NCI-H748 (cell line): ENCODE measurements at regions not wholly inside any gene's neighbourhood (a gene's known extent, or its start where the extent isn't known, plus 50 kb on each side); places are given as distances from the start of the nearest gene placed in this dataset.

Source experiments
- DNase-seq: peaks from one replicate; lab custom pipeline; 2025; ENCODE audit not compliant: unreplicated experiment; lab: John Stamatoyannopoulos, UW

DNA sequence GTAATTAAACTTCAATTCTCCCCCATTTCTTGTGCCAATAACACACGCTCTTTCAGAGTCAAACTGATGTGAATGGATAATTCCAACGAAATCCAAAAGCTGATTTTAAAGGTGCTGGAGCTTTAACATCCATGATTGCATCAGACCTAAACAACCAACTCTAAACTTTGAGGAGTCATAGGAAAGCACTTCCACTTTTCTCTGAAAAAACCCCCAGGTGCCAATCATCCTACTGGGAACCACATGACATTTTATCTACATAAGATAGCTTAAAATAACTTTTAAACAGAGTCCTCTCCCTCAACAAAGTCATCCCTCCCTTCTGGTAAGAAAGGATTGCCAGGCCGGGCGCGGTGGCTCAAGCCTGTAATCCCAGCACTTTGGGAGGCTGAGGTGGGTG, 167.7 kb upstream of the PDE10A start:
- no peak for DNase-seq

DNA sequence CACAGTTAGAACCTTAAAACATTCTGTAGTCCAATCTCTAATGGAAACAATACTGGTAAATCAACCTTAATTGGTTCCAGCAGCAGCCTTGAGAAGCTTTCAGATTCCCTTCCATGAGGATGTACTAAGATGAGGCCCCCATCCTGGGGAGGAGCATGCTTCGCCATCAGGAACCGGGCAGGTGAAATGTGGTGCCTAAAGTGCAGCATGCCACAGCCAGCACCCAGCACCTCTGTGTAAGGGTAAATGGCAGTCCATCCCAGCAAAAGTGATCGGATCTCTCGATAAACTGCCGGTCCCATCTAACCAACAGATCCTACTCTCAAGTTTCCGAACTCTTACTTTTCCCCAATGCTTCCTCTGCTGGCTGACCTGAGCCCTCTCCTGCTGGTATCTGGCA, 166.3 kb upstream of the PDE10A start:
- DNase-seq, result no peak

- DNase-seq, result no peak
Measured at GRCh38 chr6:165827190-165827518, 164.1 kb upstream of the PDE10A start.

- DNase-seq, result no peak
Measured at GRCh38 chr6:165826487-165827189, 163.6 kb upstream of the PDE10A start.

GRCh38 chr6:165825256-165825815, 162.3 kb upstream of the PDE10A start:
- no peak for DNase-seq

DNA sequence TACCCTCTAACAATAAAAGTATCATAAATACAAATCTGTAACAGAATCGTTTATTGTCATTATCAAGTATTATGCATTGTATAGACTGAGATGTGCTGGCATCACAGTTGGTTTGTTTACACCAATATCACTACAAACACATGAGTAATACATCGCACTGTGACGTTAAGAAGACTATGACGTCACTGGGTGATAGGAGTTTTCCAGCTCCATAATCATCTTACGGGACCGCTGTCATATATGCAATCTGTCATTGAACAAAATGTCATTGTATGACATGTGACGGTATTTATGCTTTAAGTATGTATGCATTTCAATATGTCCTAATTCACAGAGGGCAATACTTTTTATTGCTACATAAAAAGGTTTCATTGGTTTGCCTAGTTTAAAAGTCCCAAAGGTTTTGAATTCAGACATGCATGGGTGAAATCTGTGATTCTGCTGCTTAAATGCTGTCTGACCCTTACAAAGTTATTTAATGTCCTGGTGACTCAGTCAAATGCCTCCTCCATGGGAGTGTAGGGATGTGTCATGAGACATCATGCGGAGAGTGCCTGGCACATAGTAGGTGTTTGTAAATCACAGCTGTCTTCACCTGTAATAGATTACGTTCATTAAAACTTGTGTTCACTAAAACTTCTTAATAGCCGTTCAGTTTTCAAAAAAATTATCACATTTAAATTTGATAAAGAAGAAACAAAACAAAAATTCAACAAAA, 160.7 kb upstream of the PDE10A start:
- no peak for DNase-seq

GRCh38 chr6:165822501-165822900, 159.5 kb upstream of the PDE10A start:
- no peak for DNase-seq

DNA sequence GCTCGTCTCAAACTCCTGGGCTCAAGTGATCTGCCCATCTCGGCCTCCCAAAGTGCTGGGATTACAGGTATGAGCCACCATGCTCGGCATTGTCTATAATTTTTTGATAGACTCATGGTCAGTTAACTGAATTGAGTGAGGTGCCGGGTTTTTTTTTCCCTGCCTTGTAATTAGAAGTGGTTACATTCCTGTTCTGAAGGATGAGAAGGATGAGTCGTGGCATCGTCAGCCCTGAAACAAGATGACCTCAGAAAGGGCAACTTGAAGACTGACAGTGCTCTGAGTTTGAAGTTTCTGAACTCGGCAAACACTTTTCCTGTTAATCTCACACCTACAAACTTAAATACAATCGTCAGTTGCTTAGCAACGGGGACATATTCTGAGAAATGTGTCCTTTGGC, 158.7 kb upstream of the PDE10A start:
- no peak for DNase-seq

DNA sequence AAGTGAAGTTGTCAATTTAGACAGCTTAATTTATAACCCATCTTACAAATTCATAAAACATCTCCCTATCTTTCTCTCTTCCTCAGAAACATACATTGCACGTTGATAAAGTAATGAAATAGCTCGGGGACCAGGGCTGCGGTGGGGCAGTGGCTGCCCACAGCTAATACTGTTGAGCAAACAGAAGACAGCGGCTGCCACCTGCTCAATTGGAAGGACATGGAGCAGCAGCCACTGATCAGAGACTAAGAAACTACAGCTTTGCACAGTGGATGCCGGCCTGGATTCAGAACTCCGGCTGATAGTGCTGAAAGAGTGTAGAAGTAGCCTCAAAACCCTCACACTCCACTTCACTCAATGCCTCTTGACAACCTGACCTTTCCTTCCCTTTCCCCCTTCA, 157.9 kb upstream of the PDE10A start:
- DNase-seq, result no peak

GRCh38 chr6:165820407-165820806, 157.4 kb upstream of the PDE10A start:
- DNase-seq, result no peak

DNA sequence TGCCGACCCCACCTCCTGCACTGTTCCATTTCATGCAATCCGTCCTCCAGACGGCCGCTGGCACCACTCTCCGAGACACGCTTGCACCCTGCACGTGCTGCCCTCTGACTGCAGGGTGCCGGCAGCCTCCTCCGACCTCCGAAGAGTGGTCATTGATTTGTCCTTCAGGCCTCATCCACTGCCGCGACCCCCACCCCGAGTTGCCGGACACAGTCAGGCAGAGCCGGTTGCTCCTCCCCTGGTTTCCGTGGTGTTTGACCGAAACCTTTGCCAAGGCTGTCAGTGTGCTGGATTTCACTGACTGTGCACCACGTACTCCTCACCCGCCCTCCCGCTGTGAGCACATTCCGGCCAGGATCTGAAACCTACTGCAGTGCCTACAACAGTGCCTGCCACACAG, 156.4 kb upstream of the PDE10A start:
- no peak for DNase-seq

- no peak for DNase-seq
Measured at GRCh38 chr6:165818200-165818599, 155.2 kb upstream of the PDE10A start.

DNA sequence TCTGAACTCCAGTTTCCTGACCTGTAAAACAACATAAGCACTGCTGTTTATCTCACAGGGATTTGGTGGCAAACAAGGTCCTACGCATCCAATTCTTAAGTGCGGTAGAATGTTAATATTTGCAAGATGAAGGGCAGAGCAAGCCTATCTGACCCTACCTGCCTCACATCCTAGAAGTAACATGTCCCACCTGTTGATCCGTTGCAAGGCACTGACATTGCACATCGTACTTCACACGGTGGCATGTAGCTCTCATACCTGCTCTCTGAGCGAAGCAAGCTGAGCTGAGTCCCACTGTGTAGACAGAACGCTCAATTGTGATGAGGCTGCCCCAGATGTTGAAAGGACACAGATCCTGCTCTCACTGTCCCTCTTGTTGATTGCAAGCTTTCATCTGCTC, 154.7 kb upstream of the PDE10A start:
- no peak for DNase-seq

DNA sequence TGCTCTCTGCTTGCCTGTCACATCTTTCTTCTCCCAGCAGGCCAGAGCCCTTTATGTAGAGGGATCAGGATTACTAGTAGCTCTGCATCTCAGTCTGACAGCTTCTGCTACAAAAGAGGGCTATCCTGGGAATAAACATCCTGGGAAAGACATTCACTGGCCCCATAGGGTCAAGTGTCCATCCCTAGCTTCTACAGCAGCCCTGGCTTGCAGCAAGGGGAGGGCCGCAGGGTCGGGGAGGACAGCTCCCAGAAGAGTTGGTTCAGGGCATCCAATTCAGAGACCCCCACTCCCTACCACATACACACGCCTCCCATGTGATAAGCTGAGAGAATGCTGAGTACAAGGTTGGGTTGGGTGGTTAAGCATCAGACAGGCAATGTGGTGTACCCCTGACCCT, 154.1 kb upstream of the PDE10A start:
- no peak for DNase-seq

- DNase-seq, result no peak
Measured at GRCh38 chr6:165814679-165815078, 151.6 kb upstream of the PDE10A start.

GRCh38 chr6:165811512-165811911, 148.5 kb upstream of the PDE10A start:
- no peak for DNase-seq

- no peak for DNase-seq
Measured at GRCh38 chr6:165808021-165808420, 145.0 kb upstream of the PDE10A start.

GRCh38 chr6:165807249-165807960, 144.4 kb upstream of the PDE10A start:
- no peak for DNase-seq

- no peak for DNase-seq
Measured at GRCh38 chr6:165806126-165806810, 143.2 kb upstream of the PDE10A start.

DNA sequence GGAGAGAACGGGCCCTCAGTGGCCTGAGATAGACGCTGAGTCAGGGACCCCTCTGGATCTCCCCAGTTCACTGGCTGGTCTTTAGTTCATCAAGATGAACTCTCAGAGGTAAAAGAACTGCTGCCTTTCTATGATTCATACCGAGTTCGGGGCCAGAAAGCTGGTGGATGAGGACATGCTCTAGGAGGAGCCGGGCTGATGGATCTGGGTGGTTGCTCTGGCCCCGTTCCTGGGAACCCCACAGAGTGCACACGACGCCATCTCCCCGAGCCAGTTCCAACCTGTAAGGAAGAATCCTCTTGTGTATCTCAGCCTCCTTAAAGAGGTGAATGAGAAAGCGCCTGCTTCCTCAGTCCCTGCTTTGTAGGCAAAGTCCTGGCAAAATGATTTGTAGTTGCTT, 142.6 kb upstream of the PDE10A start:
- DNase-seq, result no peak

DNA sequence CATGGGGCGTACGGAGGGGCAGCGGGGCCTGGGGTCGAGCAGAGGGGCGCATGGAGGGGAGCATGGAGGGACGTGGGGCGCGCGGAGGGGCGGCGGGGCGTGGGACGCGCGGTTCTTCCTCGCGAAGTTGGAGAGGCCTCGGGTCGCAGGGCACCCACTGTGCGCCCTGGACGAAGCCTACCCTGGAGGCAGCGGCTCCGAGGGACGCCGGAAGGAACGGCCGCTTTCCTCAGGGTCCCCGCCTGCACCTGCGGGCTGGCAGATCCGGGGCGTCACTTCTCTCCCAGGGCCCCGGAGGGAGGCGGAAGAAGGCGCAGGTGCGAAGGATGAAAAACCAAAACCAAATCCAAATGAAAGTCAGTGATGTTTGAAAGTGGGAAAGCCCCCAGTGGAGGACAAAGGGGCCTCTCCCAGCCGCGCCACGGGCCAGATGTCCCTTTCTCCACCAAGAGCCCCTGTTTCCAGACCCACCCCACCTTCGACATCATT, 142.1 kb upstream of the PDE10A start:
- no peak for DNase-seq
